Activated CD4-positive, alpha-beta T cell treated with anti-CD3 and anti-CD28 coated beads, Interleukin-10, Interleukin-2, amounts not matched to agents 100 ng/mL and 50 ng/mL, durations not matched to agents 16 hours and 8 hours (primary cell): ENCODE measurements at regions not wholly inside any gene's neighbourhood (a gene's known extent, or its start where the extent isn't known, plus 50 kb on each side); places are given as distances from the start of the nearest gene placed in this dataset.
"Not testable (repeated sequence)": the region's sequence is repeated elsewhere in the genome, so short reads cannot be mapped to it uniquely, and the experiment has no call there.

ENCODE experiments used
- DNase-seq: peaks from one replicate; pipeline ENCODE4 v3.0.0-alpha.2; 2020

DNA sequence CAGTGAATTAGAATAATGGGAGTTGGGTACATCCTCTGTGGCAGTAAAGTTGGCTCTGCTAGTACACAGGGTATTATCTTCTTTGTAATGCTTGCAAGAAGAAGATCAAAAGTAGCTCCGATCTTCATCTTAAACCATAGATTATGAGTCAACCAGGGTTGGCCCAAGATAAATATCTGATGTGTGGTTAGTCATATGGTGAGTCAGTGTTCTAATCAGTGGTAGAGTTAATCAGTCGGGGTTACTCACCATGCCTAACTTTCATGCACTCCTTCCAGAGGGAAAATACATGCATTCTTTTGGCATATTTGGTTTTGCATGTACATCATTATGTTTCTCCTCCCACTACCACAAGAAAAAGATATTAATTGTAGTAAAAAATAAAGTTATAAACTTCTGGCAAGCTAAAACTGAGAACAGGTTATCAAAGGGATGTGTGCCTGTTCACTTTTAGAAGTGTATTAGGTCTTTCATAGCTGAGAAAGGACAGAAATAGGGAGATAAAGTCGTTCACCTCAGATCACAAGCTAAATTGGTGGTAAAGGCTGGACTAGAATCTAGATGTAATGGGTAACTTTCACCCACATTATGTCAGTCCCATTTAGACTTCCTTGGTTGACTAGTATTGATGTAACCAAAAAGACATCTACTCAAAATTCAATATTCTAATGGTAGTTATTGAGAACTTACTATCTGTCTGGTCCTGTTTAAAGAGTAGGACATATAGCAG lies 684.4 kb downstream of the IRS1 start:
- peak; percentile 24 for DNase-seq

- DNase-seq: no peak
These were observed 685.2 kb downstream of the IRS1 start for GRCh38 chr2:226114436-226114835.

GRCh38 chr2:226098861-226099745 lies 699.6 kb downstream of the NYAP2 start:
- no peak for DNase-seq

GRCh38 chr2:226095058-226095457 lies 695.5 kb downstream of the NYAP2 start:
- DNase-seq: no peak

GRCh38 chr2:226093364-226093763 lies 693.9 kb downstream of the NYAP2 start:
- DNase-seq: no peak

DNA sequence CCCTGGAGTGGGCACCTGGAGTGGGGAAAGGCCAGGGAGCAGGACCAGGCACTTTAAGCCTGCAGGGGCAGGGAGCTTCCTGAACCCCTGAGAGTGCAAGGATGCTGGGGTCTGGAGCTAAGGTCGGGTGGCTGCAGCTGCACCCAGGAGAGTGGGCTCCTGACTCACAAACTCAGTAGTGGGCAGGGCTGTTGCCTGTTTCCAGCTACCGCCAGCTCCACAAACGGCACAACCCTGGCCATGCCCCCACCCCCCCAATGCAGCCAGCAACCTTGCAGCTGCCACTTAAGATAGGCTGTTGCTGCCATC lies 688.8 kb downstream of the NYAP2 start:
- DNase-seq: no peak

GRCh38 chr2:226087505-226088365 lies 688.2 kb downstream of the NYAP2 start:
- no peak for DNase-seq

- no peak for DNase-seq
These were observed 687.5 kb downstream of the NYAP2 start for GRCh38 chr2:226087051-226087450.

DNA sequence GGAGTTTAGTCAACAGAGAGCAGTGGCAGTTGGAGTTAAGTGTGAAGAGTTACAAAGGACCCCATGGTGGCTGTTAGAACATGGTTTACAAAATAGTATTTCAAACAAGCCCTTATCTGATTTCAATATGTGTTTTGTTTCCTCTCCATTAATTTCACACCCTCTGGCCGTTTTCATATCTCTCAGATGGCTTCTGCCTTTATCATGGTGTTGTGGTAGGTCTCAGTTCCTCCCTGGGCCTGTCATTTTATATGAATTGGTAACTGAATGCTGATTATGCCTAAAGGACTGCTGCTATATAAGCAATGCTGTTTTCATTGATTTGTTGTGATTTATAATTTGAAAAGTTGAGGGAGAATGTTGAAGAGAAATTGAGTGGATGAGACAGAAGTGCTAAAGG lies 686.7 kb downstream of the NYAP2 start:
- DNase-seq: no peak

- DNase-seq: not testable (repeated sequence)
These were observed 685.9 kb downstream of the NYAP2 start for GRCh38 chr2:226085425-226085824.

GRCh38 chr2:226080334-226080733 lies 680.8 kb downstream of the NYAP2 start:
- no peak for DNase-seq

GRCh38 chr2:226079671-226080181 lies 680.2 kb downstream of the NYAP2 start:
- DNase-seq: no peak

DNA sequence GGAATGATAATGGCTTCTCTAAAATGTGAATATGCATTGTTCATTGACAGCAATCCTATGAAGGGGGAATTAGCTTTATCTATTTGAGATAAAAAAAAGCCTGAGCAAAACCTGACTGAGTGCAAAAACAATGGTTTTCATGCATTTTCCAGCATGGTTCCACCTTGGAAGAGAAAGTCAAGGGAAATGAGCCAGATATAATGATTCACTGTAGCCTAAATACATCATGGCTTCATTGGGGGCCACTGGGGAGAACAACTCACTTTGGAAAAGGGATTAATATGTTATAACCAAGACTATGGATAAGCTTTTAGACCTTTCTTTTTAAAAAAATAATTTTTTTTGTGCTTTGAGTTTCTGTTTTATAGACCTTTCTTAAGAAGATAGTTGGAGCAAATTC lies 679.7 kb downstream of the NYAP2 start:
- DNase-seq: no peak

DNA sequence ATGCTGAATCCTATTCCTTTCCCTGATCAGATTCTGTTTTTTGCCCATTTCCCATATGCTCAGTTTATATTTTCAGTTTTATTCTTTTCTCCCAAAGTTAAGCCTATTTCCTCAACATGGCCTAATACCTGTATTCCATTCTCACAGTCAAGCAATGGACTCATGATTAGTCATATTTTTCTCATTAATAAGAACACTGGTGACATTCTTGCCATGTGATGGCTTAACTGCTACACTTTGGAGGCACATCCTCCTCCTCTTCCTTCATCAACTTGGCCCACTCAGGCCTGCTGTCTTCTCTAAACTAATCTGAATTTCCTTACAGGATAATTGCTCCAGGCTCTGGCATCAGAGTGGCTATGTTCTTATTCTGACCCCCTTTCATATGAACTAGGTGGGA lies 679.2 kb downstream of the NYAP2 start:
- no peak for DNase-seq

GRCh38 chr2:226077841-226078240 lies 678.3 kb downstream of the NYAP2 start:
- DNase-seq: no peak

- no peak for DNase-seq
These were observed 677.5 kb downstream of the NYAP2 start for GRCh38 chr2:226077031-226077430.

- no peak for DNase-seq
These were observed 677.0 kb downstream of the NYAP2 start for GRCh38 chr2:226076529-226076928.

- no peak for DNase-seq
These were observed 674.9 kb downstream of the NYAP2 start for GRCh38 chr2:226074391-226074790.

GRCh38 chr2:226073496-226074160 lies 674.1 kb downstream of the NYAP2 start:
- DNase-seq: no peak

- no peak for DNase-seq
These were observed 667.4 kb downstream of the NYAP2 start for GRCh38 chr2:226066873-226067272.

DNA sequence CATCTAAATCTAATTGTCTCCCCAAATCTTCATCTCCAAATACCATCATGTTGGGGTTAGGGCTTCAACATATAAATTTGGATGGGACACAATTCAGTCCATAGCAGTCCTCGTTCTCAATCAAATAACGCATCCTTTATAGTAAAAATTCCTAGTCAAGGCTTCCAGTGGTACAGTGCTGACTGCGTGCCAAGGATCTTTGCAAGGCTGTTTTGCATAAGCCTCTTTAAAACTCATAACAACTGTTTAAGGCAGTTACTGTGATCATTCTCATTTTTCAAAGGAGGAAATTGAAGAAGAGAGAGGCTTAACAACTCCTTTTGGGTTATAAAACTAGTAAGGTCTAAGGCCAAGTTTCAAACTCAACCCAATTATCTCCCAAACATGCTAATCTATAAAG lies 666.9 kb downstream of the NYAP2 start:
- no peak for DNase-seq

DNA sequence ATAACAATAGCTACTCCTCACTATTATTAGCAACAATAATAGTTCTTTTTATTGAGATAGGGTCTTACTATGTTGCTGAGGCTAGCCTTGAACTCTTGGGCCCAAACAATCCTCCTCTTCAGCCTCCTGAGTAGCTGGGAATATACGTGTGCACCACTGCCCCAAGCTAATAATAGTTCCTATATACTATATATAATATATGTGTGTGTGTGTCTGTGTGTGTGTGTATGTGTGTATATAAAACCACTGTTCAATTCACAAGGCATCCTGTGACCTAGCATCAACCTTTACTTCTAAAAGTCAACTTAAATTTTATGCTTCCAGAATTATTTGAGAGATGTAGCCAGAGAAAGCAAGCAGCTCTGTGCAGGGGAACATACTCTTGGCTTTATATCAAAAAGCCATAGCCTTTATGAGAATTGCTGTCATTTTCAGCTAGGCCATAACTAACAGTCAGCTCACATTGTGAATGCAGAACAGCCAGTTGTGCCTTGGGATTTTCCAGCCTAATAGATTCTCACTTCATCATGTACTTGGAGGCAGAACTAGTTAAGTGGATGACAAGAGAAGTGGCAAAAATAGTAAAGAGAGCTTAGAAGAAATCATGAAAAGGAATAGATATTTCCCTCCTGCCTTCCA lies 665.5 kb downstream of the NYAP2 start:
- DNase-seq: no peak
